GM23338 (cell line): ENCODE measurements at regions not wholly inside any gene's neighbourhood (a gene's known extent, or its start where the extent isn't known, plus 50 kb on each side); places are given as distances from the start of the nearest gene placed in this dataset.

Experiments used
- ATAC-seq: fragments of 200-7000 bp; cut with Tn5 transposase; 3 replicates; pipeline ENCODE4 v1.9.1; 2020
- DNase-seq: peaks from one replicate; pipeline ENCODE4 v3.0.0-alpha.2; 2015; ENCODE audit warnings: low spot score
- H2AFZ ChIP-seq: fragments of 200-600 bp; sonication (generic); 2 replicates; pipeline ENCODE4 v1.8.0; 2016; ENCODE audit warnings: antibody characterized with exemption, mild to moderate bottlenecking, moderate library complexity
- H3F3A ChIP-seq: fragments of 200-600 bp; sonication (generic); replicated peaks from 2 replicates; pipeline ENCODE4 v1.8.0; 2017; ENCODE audit warnings: antibody characterized with exemption, mixed run types, low read depth
- H3K27ac ChIP-seq: fragments of 200-600 bp; sonication (generic); 2 replicates; pipeline ENCODE4 v1.6.1; 2016; ENCODE audit warnings: low read depth
- H3K27me3 ChIP-seq: fragments of 200-600 bp; sonication (generic); 2 replicates; pipeline ENCODE4 v1.8.0; 2016; ENCODE audit warnings: mild to moderate bottlenecking, mixed run types, moderate library complexity; ENCODE audit not compliant: insufficient read depth
- H3K36me3 ChIP-seq: fragments of 200-600 bp; sonication (generic); 2 replicates; pipeline ENCODE4 v1.8.0; 2016; ENCODE audit warnings: mild to moderate bottlenecking; ENCODE audit not compliant: insufficient read depth
- H3K4me1 ChIP-seq: fragments of 200-600 bp; sonication (generic); 2 replicates; pipeline ENCODE4 v1.8.0; 2016; ENCODE audit warnings: mild to moderate bottlenecking, moderate library complexity; ENCODE audit not compliant: insufficient read depth
- H3K4me2 ChIP-seq: fragments of 200-600 bp; sonication (generic); 2 replicates; pipeline ENCODE4 v1.7.1; 2017; ENCODE audit warnings: mixed run types
- H3K4me3 ChIP-seq: fragments of 200-600 bp; sonication (generic); 2 replicates; pipeline ENCODE4 v1.6.1; 2016; ENCODE audit warnings: mixed run types
- H3K79me2 ChIP-seq: fragments of 200-600 bp; sonication (generic); replicated peaks from 2 replicates; pipeline ENCODE4 v1.8.0; 2017; ENCODE audit warnings: mild to moderate bottlenecking; ENCODE audit not compliant: insufficient read depth
- H3K9me2 ChIP-seq: fragments of 200-600 bp; sonication (generic); 2 replicates; pipeline ENCODE4 v1.8.0; 2017; ENCODE audit not compliant: insufficient read depth
- H4K20me1 ChIP-seq: fragments of 200-600 bp; sonication (generic); replicated peaks from 2 replicates; pipeline ENCODE4 v1.8.0; 2017; ENCODE audit warnings: mild to moderate bottlenecking; ENCODE audit not compliant: insufficient read depth
- H3K27ac Mint-ChIP-seq: 2 replicates; pipeline ENCODE4 v1.8.0; 2020; ENCODE audit warnings: inconsistent platforms, mild to moderate bottlenecking, moderate library complexity, mixed read lengths
- H3K27me3 Mint-ChIP-seq: 3 replicates; pipeline ENCODE4 v1.8.0; 2022; ENCODE audit warnings: low read depth, mild to moderate bottlenecking, moderate library complexity, mixed read lengths, inconsistent platforms; ENCODE audit not compliant: insufficient read depth, poor library complexity
- H3K36me3 Mint-ChIP-seq: 3 replicates; pipeline ENCODE4 v1.8.0; 2021; ENCODE audit warnings: low read depth, mild to moderate bottlenecking, inconsistent platforms, moderate library complexity, mixed read lengths
- H3K4me1 Mint-ChIP-seq: 3 replicates; pipeline ENCODE4 v1.8.0; 2020; ENCODE audit warnings: mild to moderate bottlenecking, inconsistent platforms, mixed read lengths
- H3K4me3 Mint-ChIP-seq: 3 replicates; pipeline ENCODE4 v1.8.0; 2021; ENCODE audit warnings: moderate library complexity, mild to moderate bottlenecking, inconsistent platforms, mixed read lengths
- H3K9me3 Mint-ChIP-seq: 3 replicates; pipeline ENCODE4 v1.8.0; 2020; ENCODE audit warnings: moderate library complexity, mild to moderate bottlenecking, inconsistent platforms, mixed read lengths
- CREB1 ChIP-seq: fragments of 250-450 bp; sonication (Bioruptor Pico); IDR thresholded peaks from 2 replicates; pipeline ENCODE4 v1.5.0; 2020; ENCODE audit warnings: low read depth, mild to moderate bottlenecking, moderate library complexity
- EZH2 ChIP-seq: fragments of 200-600 bp; sonication (generic); IDR thresholded peaks from one replicate; pipeline ENCODE4 v1.8.0; 2017; ENCODE audit warnings: antibody characterized with exemption, mild to moderate bottlenecking, low read depth; ENCODE audit not compliant: unreplicated experiment
- JUNB ChIP-seq: IDR thresholded peaks from one replicate; pipeline ENCODE4 v1.6.1; 2016; ENCODE audit warnings: antibody characterized with exemption; ENCODE audit not compliant: unreplicated experiment
- NANOG ChIP-seq: IDR thresholded peaks from 2 replicates; pipeline ENCODE4 v1.6.1; 2016; ENCODE audit warnings: antibody characterized with exemption, borderline replicate concordance
- POLR2AphosphoS5 ChIP-seq: IDR thresholded peaks from 2 replicates; pipeline ENCODE4 v1.6.1; 2016; ENCODE audit warnings: antibody characterized with exemption, low read depth
- STAT1 ChIP-seq: IDR thresholded peaks from one replicate; pipeline ENCODE4 v1.6.1; 2016; ENCODE audit warnings: antibody characterized with exemption; ENCODE audit not compliant: unreplicated experiment
- TF ChIP-seq, protein P1 (sequence below): fragments of 250-450 bp; sonication (Bioruptor Pico); IDR thresholded peaks from 2 replicates; pipeline ENCODE4 v1.5.0; 2020; ENCODE audit warnings: mild to moderate bottlenecking, moderate library complexity
- TF ChIP-seq, protein P2 (sequence below), 2 experiments: fragments of 200-600 bp in 1 of 2; sonication (generic) in 1 of 2; conservative IDR thresholded peaks; 2 replicates each; pipeline versions ENCODE4 v1.5.1 to v1.6.1; 2016 to 2017; ENCODE audit warnings: antibody characterized with exemption in 2 of 2, low read depth in 2 of 2, mild to moderate bottlenecking in 2 of 2, moderate library complexity in 1 of 2
- TF ChIP-seq, protein P3 (sequence below): IDR thresholded peaks from 2 replicates; pipeline ENCODE4 v1.6.1; 2016; ENCODE audit warnings: antibody characterized with exemption

DNA sequence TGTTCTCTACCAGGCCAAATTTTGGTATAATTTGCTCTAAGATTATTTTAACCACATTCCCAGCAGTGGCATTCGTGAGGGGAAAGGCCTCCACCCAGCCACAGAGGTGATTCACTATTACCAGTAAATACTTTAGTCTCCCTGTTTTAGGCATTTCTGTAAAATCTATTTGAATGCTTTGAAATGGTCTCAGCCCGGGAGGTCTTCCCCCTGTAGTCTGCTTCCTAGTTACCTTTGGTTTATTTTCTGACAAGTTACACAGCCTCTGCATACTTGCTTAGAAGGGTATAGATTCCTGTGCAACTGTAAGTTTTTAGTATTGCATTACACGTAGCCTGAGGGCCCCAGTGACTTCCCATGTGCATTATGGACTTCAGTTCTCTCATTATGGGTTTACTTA is 248.7 kb downstream of the C6orf118 start (continued):
- TF ChIP-seq, protein P1, sequence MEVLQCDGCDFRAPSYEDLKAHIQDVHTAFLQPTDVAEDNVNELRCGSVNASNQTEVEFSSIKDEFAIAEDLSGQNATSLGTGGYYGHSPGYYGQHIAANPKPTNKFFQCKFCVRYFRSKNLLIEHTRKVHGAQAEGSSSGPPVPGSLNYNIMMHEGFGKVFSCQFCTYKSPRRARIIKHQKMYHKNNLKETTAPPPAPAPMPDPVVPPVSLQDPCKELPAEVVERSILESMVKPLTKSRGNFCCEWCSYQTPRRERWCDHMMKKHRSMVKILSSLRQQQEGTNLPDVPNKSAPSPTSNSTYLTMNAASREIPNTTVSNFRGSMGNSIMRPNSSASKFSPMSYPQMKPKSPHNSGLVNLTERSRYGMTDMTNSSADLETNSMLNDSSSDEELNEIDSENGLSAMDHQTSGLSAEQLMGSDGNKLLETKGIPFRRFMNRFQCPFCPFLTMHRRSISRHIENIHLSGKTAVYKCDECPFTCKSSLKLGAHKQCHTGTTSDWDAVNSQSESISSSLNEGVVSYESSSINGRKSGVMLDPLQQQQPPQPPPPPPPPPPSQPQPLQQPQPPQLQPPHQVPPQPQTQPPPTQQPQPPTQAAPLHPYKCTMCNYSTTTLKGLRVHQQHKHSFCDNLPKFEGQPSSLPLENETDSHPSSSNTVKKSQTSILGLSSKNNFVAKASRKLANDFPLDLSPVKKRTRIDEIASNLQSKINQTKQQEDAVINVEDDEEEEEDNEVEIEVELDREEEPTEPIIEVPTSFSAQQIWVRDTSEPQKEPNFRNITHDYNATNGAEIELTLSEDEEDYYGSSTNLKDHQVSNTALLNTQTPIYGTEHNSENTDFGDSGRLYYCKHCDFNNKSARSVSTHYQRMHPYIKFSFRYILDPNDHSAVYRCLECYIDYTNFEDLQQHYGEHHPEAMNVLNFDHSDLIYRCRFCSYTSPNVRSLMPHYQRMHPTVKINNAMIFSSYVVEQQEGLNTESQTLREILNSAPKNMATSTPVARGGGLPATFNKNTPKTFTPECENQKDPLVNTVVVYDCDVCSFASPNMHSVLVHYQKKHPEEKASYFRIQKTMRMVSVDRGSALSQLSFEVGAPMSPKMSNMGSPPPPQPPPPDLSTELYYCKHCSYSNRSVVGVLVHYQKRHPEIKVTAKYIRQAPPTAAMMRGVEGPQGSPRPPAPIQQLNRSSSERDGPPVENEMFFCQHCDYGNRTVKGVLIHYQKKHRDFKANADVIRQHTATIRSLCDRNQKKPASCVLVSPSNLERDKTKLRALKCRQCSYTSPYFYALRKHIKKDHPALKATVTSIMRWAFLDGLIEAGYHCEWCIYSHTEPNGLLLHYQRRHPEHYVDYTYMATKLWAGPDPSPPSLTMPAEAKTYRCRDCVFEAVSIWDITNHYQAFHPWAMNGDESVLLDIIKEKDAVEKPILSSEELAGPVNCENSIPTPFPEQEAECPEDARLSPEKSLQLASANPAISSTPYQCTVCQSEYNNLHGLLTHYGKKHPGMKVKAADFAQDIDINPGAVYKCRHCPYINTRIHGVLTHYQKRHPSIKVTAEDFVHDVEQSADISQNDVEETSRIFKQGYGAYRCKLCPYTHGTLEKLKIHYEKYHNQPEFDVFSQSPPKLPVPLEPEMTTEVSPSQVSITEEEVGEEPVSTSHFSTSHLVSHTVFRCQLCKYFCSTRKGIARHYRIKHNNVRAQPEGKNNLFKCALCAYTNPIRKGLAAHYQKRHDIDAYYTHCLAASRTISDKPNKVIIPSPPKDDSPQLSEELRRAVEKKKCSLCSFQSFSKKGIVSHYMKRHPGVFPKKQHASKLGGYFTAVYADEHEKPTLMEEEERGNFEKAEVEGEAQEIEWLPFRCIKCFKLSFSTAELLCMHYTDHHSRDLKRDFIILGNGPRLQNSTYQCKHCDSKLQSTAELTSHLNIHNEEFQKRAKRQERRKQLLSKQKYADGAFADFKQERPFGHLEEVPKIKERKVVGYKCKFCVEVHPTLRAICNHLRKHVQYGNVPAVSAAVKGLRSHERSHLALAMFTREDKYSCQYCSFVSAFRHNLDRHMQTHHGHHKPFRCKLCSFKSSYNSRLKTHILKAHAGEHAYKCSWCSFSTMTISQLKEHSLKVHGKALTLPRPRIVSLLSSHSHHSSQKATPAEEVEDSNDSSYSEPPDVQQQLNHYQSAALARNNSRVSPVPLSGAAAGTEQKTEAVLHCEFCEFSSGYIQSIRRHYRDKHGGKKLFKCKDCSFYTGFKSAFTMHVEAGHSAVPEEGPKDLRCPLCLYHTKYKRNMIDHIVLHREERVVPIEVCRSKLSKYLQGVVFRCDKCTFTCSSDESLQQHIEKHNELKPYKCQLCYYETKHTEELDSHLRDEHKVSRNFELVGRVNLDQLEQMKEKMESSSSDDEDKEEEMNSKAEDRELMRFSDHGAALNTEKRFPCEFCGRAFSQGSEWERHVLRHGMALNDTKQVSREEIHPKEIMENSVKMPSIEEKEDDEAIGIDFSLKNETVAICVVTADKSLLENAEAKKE (CRISPR knock-in tag), result no peak
- TF ChIP-seq POLR2AphosphoS5 (no peak), STAT1 (no peak)

DNA sequence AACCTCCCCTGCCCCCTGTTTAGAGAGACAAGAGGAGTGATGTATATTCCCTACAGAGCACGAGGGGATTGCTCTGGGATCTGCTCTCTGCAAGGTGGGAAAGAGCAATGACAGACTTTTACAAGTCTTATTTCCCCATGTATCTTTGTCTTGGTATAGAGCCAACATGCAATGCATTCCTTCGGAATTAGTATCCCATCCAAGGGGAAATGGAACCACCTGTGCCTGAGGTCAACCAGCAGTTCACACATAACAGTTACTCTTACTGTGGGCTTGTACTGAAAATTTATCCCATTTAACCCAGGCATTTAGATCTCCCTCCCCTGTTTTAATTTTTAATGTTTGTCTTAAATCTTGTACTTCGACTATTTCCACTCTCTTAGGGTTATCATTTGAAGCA is 250.4 kb downstream of the C6orf118 start:
- no peaks in the 10 kb centered on the region for H3K27me3 ChIP-seq
- no peaks in the 10 kb centered on the region for H3K36me3 Mint-ChIP-seq
- ATAC-seq (no peak), DNase-seq (no peak)
- H3K4me1 Mint-ChIP-seq, result no peaks in the 10 kb centered on the region
- no peak overlapping the region for H3K4me2 ChIP-seq
- H3K27ac Mint-ChIP-seq, result no peak overlapping the region
- no peak overlapping the region for H3K4me3 ChIP-seq
- H3K4me1 ChIP-seq, result no peaks in the 10 kb centered on the region; the same call in 1 of the 2 replicates
- H3K27ac ChIP-seq, result no peak overlapping the region
- TF ChIP-seq STAT1 (no peak), JUNB (no peak), POLR2AphosphoS5 (no peak), CREB1 (CRISPR knock-in tag) (no peak), EZH2 (no peak), NANOG (no peak)
- TF ChIP-seq, protein P2, sequence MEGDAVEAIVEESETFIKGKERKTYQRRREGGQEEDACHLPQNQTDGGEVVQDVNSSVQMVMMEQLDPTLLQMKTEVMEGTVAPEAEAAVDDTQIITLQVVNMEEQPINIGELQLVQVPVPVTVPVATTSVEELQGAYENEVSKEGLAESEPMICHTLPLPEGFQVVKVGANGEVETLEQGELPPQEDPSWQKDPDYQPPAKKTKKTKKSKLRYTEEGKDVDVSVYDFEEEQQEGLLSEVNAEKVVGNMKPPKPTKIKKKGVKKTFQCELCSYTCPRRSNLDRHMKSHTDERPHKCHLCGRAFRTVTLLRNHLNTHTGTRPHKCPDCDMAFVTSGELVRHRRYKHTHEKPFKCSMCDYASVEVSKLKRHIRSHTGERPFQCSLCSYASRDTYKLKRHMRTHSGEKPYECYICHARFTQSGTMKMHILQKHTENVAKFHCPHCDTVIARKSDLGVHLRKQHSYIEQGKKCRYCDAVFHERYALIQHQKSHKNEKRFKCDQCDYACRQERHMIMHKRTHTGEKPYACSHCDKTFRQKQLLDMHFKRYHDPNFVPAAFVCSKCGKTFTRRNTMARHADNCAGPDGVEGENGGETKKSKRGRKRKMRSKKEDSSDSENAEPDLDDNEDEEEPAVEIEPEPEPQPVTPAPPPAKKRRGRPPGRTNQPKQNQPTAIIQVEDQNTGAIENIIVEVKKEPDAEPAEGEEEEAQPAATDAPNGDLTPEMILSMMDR (conservative IDR thresholded peaks at IDR 0.05; ENCODE audit: low read depth in 2 of 2), result no peak
- TF ChIP-seq, protein P3, sequence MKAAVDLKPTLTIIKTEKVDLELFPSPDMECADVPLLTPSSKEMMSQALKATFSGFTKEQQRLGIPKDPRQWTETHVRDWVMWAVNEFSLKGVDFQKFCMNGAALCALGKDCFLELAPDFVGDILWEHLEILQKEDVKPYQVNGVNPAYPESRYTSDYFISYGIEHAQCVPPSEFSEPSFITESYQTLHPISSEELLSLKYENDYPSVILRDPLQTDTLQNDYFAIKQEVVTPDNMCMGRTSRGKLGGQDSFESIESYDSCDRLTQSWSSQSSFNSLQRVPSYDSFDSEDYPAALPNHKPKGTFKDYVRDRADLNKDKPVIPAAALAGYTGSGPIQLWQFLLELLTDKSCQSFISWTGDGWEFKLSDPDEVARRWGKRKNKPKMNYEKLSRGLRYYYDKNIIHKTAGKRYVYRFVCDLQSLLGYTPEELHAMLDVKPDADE, result no peak
- H3K79me2 ChIP-seq, result no peaks in the 10 kb centered on the region
- no peak overlapping the region for H2AFZ ChIP-seq
- H3K4me3 Mint-ChIP-seq, result no peak overlapping the region
- H3K36me3 ChIP-seq, result no peaks in the 10 kb centered on the region
- H3F3A ChIP-seq, result no peaks in the 10 kb centered on the region
- peaks cover 6% of the 10 kb centered on the region; the same call in 1 of the 2 replicates for H3K9me2 ChIP-seq
- H4K20me1 ChIP-seq, result no peaks in the 10 kb centered on the region
- H3K9me3 Mint-ChIP-seq, result peaks cover 8% of the 10 kb centered on the region; the same call in 2 of the 3 replicates
- no peaks in the 10 kb centered on the region for H3K27me3 Mint-ChIP-seq
